ENCODE measurements at regions not wholly inside any gene's neighbourhood (a gene's known extent, or its start where the extent isn't known, plus 50 kb on each side); places are given as distances from the start of the nearest gene placed in this dataset.
A peak's percentile ranks its signal among the peaks of the same experiment; 100 is the strongest.

- DNase-seq (no peak), ATAC-seq (no peak), FAIRE-seq (no peak)
- no peaks in the 10 kb centered on the region for H3K9me3 ChIP-seq
- no peaks in the 10 kb centered on the region for H3K36me3 ChIP-seq
- intact Hi-C loops (cut with DNase I), result no loop called here
- no peaks in the 10 kb centered on the region for H3K4me1 ChIP-seq
- H3K27ac ChIP-seq, result no peak overlapping the region
- no peak for TF ChIP-seq CTCF (IDR thresholded peaks at IDR 0.05)
- WGBS, 2 donors, result 5 to 11% methylated on average over 1 of the region's 1 CpG
- H3K4me3 ChIP-seq, result no peak overlapping the region
- no peaks in the 10 kb centered on the region for H3K27me3 ChIP-seq
Observed at GRCh38 chr7:119438315-119438714, 834.7 kb upstream of the KCND2 start.

- Histone ChIP-seq H3K4me3 (no peak overlapping the region), H3K4me1 (no peaks in the 10 kb centered on the region), H3K36me3 (no peaks in the 10 kb centered on the region), H3K9me3 (no peaks in the 10 kb centered on the region), H3K27ac (no peak overlapping the region), H3K27me3 (no peaks in the 10 kb centered on the region)
- DNase-seq (no peak), ATAC-seq (no peak), FAIRE-seq (no peak)
- 48 to 56% methylated on average over 4 of the region's 4 CpGs for WGBS, 2 donors
- intact Hi-C loops (cut with DNase I), result no loop called here
- TF ChIP-seq CTCF (IDR thresholded peaks at IDR 0.05), result no peak
Observed at GRCh38 chr7:119439192-119439591, 833.8 kb upstream of the KCND2 start.

GRCh38 chr7:119452401-119452800, 820.6 kb upstream of the KCND2 start:
- H3K4me1 ChIP-seq, result no peaks in the 10 kb centered on the region
- no peaks in the 10 kb centered on the region for H3K9me3 ChIP-seq
- WGBS, 2 donors, result 68 to 75% methylated on average over 2 of the region's 2 CpGs
- FAIRE-seq (no peak), DNase-seq (no peak), ATAC-seq (no peak)
- intact Hi-C loops (cut with DNase I), result no loop called here
- no peaks in the 10 kb centered on the region for H3K36me3 ChIP-seq
- no peak overlapping the region for H3K27ac ChIP-seq
- H3K4me3 ChIP-seq, result no peak overlapping the region
- no peak for TF ChIP-seq CTCF (IDR thresholded peaks at IDR 0.05)
- no peaks in the 10 kb centered on the region for H3K27me3 ChIP-seq

GRCh38 chr7:119465798-119466305, 807.1 kb upstream of the KCND2 start:
- DNase-seq (no peak), ATAC-seq (peak; percentile 45 to 84 (median 65)), FAIRE-seq (no peak)
- H3K27me3 ChIP-seq, result no peaks in the 10 kb centered on the region
- intact Hi-C loops (cut with DNase I), result no loop called here
- no peaks in the 10 kb centered on the region for H3K36me3 ChIP-seq
- H3K27ac ChIP-seq, result no peak overlapping the region
- 0 to 5% methylated on average over 1 of the region's 1 CpG for WGBS, 2 donors
- no peak overlapping the region for H3K4me3 ChIP-seq
- no peak for TF ChIP-seq CTCF (IDR thresholded peaks at IDR 0.05)
- no peaks in the 10 kb centered on the region for H3K9me3 ChIP-seq
- H3K4me1 ChIP-seq, result peaks cover 0 to 8% (median 0%) of the 10 kb centered on the region in 3 donors

GRCh38 chr7:119472408-119473038, 800.5 kb upstream of the KCND2 start:
- peak; percentile 97 to 100 (median 98) for ATAC-seq
- peaks cover 5 to 22% (median 9%) of the 10 kb centered on the region in 3 donors for H3K4me1 ChIP-seq
- peak overlapping the region in 1 of 4 donors; percentile 5 for H3K4me3 ChIP-seq
- TF ChIP-seq CTCF (IDR thresholded peaks at IDR 0.05), result no peak
- no peak for FAIRE-seq
- no peaks in the 10 kb centered on the region for H3K36me3 ChIP-seq
- WGBS, 2 donors, result 9 to 11% methylated on average over 7 of the region's 7 CpGs
- intact Hi-C loops (cut with DNase I), result no loop called here
- H3K9me3 ChIP-seq, result peaks cover 0 to 3% (median 0%) of the 10 kb centered on the region in 4 donors
- H3K27ac ChIP-seq, result peak overlapping the region; percentile 14 to 48 (median 33)
- DNase-seq, result peak; percentile 55 to 72 (median 62)
- H3K27me3 ChIP-seq, result peaks cover 0 to 3% (median 0%) of the 10 kb centered on the region in 4 donors
